ENCODE measurements at regions not wholly inside any gene's neighbourhood (a gene's known extent, or its start where the extent isn't known, plus 50 kb on each side); places are given as distances from the start of the nearest gene placed in this dataset.
"Not testable (repeated sequence)": the region's sequence is repeated elsewhere in the genome, so short reads cannot be mapped to it uniquely, and the experiment has no call there.

DNA sequence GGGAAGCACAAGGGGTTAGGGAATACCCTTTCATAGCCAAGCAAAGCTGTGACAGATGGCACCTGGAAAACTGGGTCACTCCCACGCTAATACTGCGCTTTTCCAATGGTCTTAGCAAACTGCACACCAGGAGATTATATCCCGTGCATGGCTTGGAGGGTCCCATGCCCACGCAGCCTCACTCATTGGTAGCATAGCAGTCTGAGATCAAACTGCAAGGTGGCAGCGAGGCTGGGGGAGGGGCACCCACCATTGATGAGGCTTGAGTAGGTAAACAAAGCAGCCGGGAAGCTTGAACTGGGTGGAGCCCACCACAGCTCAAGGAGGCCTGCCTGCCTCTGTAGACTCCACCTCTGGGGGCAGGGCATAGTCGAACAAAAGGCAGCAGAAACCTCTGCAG lies 63.2 kb upstream of the ADAMTS3 start:
- H3K27ac Mint-ChIP-seq; DNase-seq (ENCODE audit: low spot score in 2 of 2); H3K36me3 Mint-ChIP-seq; H3K27me3 Mint-ChIP-seq; H3K4me1 Mint-ChIP-seq; H3K4me3 Mint-ChIP-seq; H3K9me3 Mint-ChIP-seq; ATAC-seq (ENCODE audit: low read depth): not testable (repeated sequence)

DNA sequence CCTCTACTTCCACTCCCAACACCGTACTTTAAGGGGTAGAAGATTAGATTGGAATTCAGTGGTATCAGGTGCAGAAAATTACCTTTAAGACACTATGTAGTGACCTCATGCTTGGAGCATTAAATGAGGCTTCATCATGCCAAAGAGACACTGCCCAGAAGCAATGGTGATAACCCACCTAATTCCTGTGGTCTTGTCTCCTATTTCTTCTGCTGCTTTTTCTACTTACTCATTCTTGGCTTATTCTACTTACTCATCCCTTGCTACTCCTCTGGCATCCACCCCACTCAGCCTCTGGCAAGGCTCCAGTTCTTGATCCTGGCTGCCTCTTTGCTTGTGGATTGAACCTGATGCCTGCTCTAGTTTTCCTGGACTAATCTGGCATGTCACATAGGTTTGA lies 62.3 kb upstream of the ADAMTS3 start:
- Mint-ChIP-seq H3K27ac (no peak overlapping the region), H3K4me3 (no peak overlapping the region), H3K9me3 (peaks cover 2% of the 10 kb centered on the region), H3K4me1 (no peaks in the 10 kb centered on the region), H3K27me3 (peaks cover 1% of the 10 kb centered on the region), H3K36me3 (no peaks in the 10 kb centered on the region)
- DNase-seq (ENCODE audit: low spot score in 2 of 2) = no peak
- no peak for ATAC-seq (ENCODE audit: low read depth)

DNA sequence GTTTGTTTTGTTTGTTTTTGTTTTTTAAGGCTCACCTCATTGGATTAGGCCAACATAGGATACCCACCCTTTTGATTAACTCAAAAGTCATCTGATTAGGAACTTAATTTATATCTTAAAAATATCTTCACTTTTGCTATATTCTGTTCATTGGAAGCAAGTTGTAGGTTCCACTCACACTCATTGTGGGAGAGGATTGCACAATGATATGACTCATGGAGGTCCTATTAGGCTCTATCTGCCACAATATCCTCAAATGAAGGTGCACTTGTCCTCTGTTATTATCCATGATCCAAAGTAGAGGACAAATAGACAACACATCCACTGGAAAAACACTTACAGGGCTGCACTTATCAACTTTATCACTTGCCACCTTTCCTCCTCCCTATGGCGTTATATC lies 60.5 kb upstream of the ADAMTS3 start:
- H3K4me3 Mint-ChIP-seq = no peak overlapping the region
- DNase-seq (ENCODE audit: low spot score in 2 of 2) = no peak
- H3K36me3 Mint-ChIP-seq = no peaks in the 10 kb centered on the region
- no peaks in the 10 kb centered on the region for H3K27me3 Mint-ChIP-seq
- no peaks in the 10 kb centered on the region for H3K4me1 Mint-ChIP-seq
- H3K27ac Mint-ChIP-seq = no peak overlapping the region
- H3K9me3 Mint-ChIP-seq = no peaks in the 10 kb centered on the region
- no peak for ATAC-seq (ENCODE audit: low read depth)

DNA sequence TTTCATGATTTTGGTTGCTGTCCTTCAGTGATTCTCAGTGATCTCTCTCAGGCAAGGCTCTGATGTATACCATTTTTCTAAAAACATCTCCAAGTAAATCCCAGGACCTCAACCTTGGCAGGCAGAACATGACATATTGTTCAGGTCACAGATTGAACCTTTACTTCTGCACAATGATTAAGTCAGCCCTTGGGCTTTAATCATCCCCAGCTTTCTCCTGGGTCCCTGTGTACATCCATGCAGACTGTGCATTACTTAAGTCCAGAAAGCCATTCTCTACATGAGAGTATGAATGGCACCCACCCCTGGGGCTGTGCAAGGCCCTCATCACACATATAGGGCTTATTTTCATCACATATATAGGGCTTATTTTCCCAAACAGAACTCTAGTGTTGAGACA lies 58.7 kb upstream of the ADAMTS3 start:
- no peaks in the 10 kb centered on the region for H3K4me1 Mint-ChIP-seq
- H3K36me3 Mint-ChIP-seq = no peaks in the 10 kb centered on the region
- DNase-seq (ENCODE audit: low spot score in 2 of 2) = no peak
- no peak overlapping the region for H3K27ac Mint-ChIP-seq
- no peaks in the 10 kb centered on the region for H3K27me3 Mint-ChIP-seq
- peaks cover 1% of the 10 kb centered on the region for H3K9me3 Mint-ChIP-seq
- H3K4me3 Mint-ChIP-seq = no peak overlapping the region
- ATAC-seq (ENCODE audit: low read depth) = no peak
